Hepatic stellate cell (primary cell): ENCODE measurements at regions not wholly inside any gene's neighbourhood (a gene's known extent, or its start where the extent isn't known, plus 50 kb on each side); places are given as distances from the start of the nearest gene placed in this dataset.
A peak's percentile ranks its signal among the peaks of the same experiment; 100 is the strongest.

ENCODE experiments used
- DNase-seq: peaks from one replicate; pipeline ENCODE4 v3.0.0; 2011; ENCODE audit warnings: low spot score

DNA sequence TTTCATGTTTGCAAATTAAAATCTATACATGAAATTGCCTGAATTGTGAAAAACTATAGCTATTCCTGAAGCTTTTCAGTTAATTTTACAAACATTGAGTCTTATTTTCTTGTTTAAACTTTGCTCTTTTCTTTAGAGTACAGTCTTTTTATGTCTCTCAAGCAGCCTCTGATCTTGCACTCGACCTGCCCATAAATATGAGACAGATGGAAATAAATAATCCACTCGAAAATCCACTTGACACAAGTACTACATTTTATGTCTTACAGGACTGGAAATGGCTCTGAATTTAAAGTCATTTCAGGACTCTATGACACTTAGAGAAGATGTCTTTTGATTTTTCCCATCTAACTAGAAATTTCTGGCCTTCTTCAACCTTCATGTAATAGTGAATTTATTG lies 283.8 kb downstream of the USP25 start:
- DNase-seq, result no peak

- no peak for DNase-seq
These were observed 291.1 kb downstream of the USP25 start for GRCh38 chr21:16020878-16021277.

- DNase-seq, result no peak
These were observed 292.3 kb downstream of the USP25 start for GRCh38 chr21:16022116-16022515.

GRCh38 chr21:16022921-16023320 lies 293.1 kb downstream of the USP25 start:
- no peak for DNase-seq

DNA sequence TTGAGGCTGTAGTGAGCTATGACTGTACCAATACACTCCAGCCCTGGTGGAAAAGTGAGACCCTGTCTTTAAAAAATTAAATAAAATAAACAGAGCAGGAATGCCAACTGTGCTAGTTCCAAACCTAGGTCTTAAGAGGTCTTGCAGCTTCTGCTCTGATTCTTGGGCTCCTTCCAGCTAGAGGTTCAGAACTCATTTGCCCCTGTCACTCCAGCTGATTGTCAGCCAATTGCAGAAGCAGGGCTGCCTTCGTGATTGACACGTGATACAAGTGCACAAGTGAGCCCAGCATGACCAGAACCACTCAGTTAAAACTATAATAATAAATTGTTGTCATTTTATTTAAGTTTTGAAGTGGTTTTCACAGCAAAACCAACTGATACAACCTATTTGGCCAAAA lies 298.4 kb downstream of the USP25 start:
- DNase-seq, result no peak

DNA sequence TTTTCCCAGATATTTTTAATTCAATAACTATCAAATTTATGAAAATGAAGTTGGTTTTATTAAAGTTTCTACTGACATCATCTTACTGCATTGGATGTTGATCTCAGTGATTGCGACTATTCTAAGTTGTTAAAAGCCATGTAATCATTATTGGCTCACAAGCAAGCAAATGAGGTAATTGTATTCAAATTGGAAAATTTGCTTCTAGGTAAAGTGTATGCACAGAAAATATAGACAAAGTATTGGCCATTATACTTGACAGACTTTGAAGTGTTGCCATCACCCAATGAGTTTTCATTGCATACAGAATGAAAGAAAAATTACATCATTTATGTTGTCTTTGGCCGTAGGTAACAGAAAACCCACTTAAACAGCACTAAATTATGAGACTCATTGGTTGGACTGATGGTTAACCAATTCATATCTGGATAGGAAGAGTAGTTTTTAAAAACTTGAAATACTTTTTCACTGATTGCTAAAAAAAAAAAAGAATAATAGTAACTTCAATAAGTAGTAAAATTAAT lies 299.2 kb downstream of the USP25 start:
- DNase-seq, result no peak

DNA sequence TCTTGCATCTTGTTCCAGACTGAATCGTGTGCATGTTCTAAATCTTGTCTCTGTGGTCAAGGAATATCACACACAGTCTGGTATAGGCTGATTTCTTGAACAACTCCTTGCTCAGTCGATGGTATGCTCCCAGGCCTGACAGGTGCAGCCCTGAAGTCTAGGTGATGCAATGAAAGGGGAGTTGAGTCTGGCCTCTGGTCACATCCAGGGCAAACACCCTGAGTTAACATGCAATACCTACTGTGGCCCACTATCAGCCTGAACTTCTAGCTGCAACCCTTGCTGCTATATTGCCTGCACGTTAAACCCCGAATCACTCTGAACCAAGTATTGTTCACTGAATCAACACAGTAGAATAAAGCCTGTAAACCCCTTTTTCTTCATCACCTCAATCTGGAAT lies 303.4 kb downstream of the USP25 start:
- DNase-seq, result no peak

GRCh38 chr21:16034446-16035190 lies 304.8 kb downstream of the USP25 start:
- no peak for DNase-seq

GRCh38 chr21:16037421-16037955 lies 307.7 kb downstream of the USP25 start:
- DNase-seq, result no peak

DNA sequence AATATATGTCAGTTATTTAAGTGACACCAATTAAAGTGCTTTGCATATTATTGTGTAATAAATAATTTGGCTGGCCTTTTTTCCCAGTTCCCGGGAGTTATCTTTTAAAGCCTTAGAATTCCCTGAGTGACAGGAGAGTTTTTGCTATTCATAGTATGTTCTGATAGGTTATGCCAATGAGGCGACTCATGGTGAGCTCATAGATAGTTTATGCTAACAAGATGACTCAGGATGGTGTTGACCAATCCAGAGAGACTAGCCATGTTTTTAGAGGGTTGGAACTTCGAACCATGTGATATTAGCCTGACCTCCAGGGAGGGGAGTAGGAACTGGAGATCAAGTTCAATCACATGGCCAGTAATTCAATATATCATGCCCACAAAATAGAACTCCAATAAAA lies 310.8 kb downstream of the USP25 start:
- no peak for DNase-seq

DNA sequence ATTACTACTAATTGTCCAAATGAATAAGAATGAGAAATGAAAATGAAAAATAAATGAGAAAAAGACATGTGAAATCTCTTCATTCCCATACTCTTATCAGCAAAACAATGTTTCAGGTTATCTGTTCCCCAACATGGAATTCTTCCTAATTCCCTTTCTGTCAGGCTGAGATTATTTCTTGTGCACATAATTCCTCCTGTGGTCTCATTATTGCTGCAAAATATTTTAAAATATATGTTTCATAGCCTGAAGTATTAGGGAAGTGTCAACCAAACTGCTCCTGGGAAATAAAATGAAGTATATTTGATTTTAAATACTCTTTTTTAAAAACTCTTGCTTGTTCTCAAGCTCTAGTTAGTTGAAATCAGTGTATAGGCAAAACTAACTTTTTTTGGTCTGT lies 314.9 kb downstream of the USP25 start:
- no peak for DNase-seq

DNA sequence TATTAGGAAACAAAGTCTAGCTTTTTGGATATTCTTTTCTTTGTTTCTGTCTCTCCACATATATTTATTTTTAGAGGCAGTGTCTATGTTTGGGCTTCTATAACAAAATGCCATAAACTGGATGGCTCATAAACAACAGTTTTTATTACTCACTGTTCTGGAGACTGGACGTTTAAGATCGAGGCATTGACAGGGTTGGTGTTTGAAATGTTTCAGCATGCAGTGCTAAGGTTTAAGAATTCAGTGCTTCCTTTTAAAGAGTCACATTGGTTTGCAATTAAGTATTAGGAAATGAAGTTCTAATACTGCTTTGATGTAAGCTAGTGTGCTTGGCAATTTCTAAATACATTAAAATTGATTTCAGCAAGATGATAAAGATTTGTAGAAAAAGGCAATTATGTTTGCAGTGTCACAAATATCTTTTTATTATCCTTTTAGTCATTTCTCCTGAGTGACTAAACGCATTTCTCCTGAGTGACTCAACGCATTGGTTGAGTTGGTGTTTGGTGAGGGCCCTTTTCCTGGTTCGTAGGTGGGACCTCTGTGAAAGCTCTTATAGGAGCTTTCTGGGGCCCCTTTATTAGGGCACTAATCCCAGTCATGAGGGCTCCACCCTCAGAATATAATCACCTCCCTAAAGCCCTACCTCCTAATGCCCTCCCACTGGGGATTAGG lies 317.0 kb downstream of the USP25 start:
- peak; percentile 2 for DNase-seq

GRCh38 chr21:16047904-16048303 lies 318.1 kb downstream of the USP25 start:
- DNase-seq, result no peak

DNA sequence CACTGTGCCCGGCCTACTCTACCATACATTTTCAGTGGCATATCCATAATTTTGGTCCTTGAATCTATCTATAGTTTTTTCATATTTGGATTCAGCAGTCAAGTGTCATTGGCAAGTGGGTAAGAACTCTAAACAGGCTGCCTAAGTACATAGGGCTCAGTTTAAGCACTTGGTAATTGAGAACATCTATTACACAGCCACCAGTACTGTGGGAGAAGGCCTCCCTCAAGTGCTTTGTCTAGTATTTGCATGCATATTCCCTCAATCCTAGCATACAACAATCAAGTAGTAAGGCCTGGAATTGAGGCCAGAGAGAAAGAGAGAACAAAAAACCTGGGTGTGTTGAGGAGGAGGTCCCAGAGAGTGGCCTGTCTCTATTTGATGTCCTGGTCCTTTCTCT lies 325.2 kb downstream of the USP25 start:
- DNase-seq, result no peak

GRCh38 chr21:16058896-16059295 lies 329.1 kb downstream of the USP25 start:
- no peak for DNase-seq

- DNase-seq, result no peak
These were observed 330.2 kb downstream of the USP25 start for GRCh38 chr21:16059981-16060380.

DNA sequence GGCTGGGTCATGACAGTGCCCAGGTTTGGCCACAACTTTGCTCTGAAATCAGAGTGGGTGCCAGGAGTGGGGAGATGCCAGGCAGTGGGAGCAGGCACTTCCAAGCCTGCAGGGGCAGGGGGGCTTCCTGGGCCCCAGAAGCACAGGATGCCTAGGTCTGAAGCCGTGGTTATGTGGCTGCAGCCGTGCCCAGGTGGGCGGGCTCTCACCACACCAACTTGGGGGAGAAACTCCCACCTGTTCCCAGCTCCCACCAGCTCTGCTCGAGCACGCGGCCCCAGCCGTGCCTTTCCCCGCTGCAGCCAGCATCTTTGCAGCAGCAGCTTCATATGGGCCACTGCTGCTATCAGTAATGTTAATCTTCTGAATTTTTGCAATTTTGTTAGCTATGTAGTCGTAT lies 331.4 kb downstream of the USP25 start:
- no peak for DNase-seq

DNA sequence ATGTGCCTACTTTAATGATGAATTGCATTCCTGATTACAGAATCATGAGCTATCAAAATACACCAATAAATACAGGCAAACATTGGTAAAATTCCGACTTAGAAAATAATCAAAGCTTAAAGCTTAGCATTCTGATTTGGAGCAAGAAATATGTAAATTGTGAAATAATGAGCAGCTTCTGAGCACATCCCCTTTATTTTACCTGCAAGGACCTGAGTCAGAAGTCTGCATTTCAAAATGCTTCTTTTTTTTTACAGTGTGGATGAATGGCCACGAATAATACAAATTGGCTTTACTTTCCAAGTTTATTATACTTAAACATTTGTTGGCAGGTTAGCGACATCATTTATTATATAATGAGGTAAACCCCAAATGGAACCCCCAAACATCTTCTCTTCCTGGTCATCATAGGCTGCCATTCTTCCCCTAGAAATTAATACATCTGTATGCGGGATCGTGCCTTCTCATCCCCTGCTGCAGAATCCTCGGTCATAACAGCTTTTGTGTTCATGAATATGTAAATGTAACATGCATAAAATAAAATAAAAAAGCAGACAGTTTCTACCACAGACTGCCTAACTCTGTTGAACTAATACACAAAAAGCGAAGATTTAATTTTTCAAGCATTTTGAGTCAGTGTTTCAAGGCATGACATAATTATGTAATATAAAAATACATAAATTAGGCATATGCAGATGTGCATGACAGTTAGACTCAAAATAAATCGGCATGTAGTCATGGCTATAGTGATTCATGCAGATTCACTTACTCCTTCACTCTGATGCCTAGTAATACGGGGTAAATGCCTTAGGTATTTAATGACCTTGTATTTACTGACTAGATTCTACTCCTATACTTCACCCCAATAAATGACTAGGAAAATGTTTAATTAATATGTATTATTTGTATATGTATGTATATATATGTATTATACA lies 339.7 kb downstream of the USP25 start:
- DNase-seq, result no peak

DNA sequence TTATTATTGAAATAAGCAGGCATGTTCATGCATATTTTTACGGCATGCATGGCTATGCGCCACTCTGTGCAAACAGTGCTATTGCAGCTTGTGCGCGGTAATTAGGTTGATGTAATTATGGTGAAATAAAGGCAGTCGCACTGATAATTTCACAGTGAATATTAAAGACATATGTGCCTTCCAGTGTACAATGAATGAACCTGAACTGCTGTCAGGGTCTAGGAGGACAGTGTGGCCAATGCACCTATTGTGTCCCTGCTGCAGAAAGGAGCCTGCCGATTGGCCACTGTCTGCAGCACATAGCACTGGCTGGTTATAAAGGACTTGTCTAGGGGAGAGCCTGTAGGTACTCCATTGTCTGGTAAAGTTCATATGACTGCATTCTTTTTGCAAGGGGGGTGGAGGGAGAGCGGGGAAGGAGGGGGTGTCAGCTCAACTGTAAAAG lies 340.4 kb downstream of the USP25 start:
- no peak for DNase-seq

DNA sequence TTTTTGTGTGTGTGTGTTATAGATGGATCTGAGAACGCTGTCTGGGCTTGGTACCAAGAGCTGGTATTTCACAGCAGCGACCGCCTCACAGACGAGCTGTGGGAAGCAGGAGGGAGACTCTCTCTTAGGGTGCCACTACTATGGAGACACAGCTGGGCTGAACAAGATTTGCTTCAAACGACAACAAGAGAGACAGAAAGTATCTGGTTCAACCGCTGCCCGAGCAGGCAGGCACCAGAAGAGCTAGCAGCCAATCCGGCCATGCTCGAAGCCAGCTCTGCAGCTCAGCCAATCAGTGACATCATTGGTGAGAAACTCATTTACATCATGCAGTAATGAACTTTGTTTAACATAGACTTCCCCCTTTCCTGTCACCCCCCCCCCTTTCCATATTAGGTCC lies 341.3 kb downstream of the USP25 start:
- no peak for DNase-seq

DNA sequence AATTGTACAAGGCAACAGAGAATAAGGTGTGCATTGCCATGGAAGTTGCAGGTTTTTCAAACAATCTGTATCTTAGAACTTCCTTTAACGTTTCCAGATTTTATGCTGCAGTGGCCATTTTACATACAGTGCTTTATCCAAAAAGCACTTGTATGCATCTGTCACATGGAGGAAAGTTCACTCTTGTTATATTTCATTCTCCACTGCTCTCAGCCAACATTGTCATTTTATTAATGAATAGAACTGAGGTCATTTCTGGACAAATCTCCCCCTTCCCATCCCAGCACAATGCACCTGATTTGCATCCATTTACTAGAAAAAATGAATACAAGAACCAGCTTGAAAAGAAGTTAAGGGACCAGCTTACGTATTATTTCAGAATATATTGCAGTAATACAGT lies 342.0 kb downstream of the USP25 start:
- DNase-seq, result no peak

- no peak for DNase-seq
These were observed 342.4 kb downstream of the USP25 start for GRCh38 chr21:16072221-16072620.
